ENCODE measurements at regions not wholly inside any gene's neighbourhood (a gene's known extent, or its start where the extent isn't known, plus 50 kb on each side); places are given as distances from the start of the nearest gene placed in this dataset.

GRCh38 chr13:112182846-112183531, 116.0 kb downstream of the SOX1 start:
- H3K36me3 ChIP-seq (ENCODE audit: insufficient read depth, low read length): no peaks in the 10 kb centered on the region
- DNase-seq (ENCODE audit: low read depth) (no peak), FAIRE-seq (no peak)
- H3K27ac Mint-ChIP-seq (ENCODE audit: unreplicated experiment): no peak overlapping the region
- no peak overlapping the region for H3K4me2 ChIP-seq (ENCODE audit: low read length)
- no peak overlapping the region for H2AFZ ChIP-seq (ENCODE audit: low read depth, low read length)
- peaks cover 7% of the 10 kb centered on the region for H3K9me3 Mint-ChIP-seq (ENCODE audit: unreplicated experiment)
- H3K4me1 ChIP-seq (ENCODE audit: insufficient read depth, low read length): no peaks in the 10 kb centered on the region
- no peak overlapping the region for H3K4me3 Mint-ChIP-seq (ENCODE audit: unreplicated experiment)
- H3K27ac ChIP-seq (ENCODE audit: low read depth, low read length): no peak overlapping the region
- peaks cover 11% of the 10 kb centered on the region for H3K9me3 ChIP-seq (ENCODE audit: insufficient read depth, low read depth, low read length)
- no peaks in the 10 kb centered on the region for H3K79me2 ChIP-seq (ENCODE audit: insufficient read depth, low read length)
- no peaks in the 10 kb centered on the region for H3K27me3 ChIP-seq (ENCODE audit: insufficient read depth, low read length)
- H3K27me3 Mint-ChIP-seq (ENCODE audit: low read depth, unreplicated experiment): peaks cover 70% of the 10 kb centered on the region
- no peak overlapping the region for H3K4me3 ChIP-seq (ENCODE audit: insufficient read depth, low read depth, low read length)
- H4K20me1 ChIP-seq (ENCODE audit: insufficient read depth, low read length): no peaks in the 10 kb centered on the region
- TF ChIP-seq EZH2 (IDR thresholded peaks at IDR 0.05; ENCODE audit: insufficient read depth, low read length): no peak
- TF ChIP-seq CTCF (IDR thresholded peaks at IDR 0.05; ENCODE audit: insufficient read depth, low read depth, low read length): no peak
- H3K4me1 Mint-ChIP-seq (ENCODE audit: low read depth, unreplicated experiment): no peaks in the 10 kb centered on the region
- no peak overlapping the region for H3K9ac ChIP-seq (ENCODE audit: low read length)
- H3K36me3 Mint-ChIP-seq (ENCODE audit: low read depth, unreplicated experiment): peaks cover 1% of the 10 kb centered on the region

GRCh38 chr13:112183532-112184090, 116.7 kb downstream of the SOX1 start:
- no peaks in the 10 kb centered on the region for H3K4me1 ChIP-seq (ENCODE audit: insufficient read depth, low read length)
- Mint-ChIP-seq H3K27me3 (ENCODE audit: low read depth, unreplicated experiment) (peaks cover 73% of the 10 kb centered on the region), H3K27ac (ENCODE audit: unreplicated experiment) (no peak overlapping the region), H3K36me3 (ENCODE audit: low read depth, unreplicated experiment) (peaks cover 1% of the 10 kb centered on the region), H3K4me3 (ENCODE audit: unreplicated experiment) (no peak overlapping the region), H3K4me1 (ENCODE audit: low read depth, unreplicated experiment) (no peaks in the 10 kb centered on the region), H3K9me3 (ENCODE audit: unreplicated experiment) (peaks cover 7% of the 10 kb centered on the region)
- peaks cover 13% of the 10 kb centered on the region for H3K9me3 ChIP-seq (ENCODE audit: insufficient read depth, low read depth, low read length)
- H3K4me3 ChIP-seq (ENCODE audit: insufficient read depth, low read depth, low read length): no peak overlapping the region
- no peaks in the 10 kb centered on the region for H3K36me3 ChIP-seq (ENCODE audit: insufficient read depth, low read length)
- DNase-seq (ENCODE audit: low read depth) (no peak), FAIRE-seq (no peak)
- no peak overlapping the region for H3K9ac ChIP-seq (ENCODE audit: low read length)
- TF ChIP-seq CTCF (IDR thresholded peaks at IDR 0.05; ENCODE audit: insufficient read depth, low read depth, low read length) (no peak), EZH2 (IDR thresholded peaks at IDR 0.05; ENCODE audit: insufficient read depth, low read length) (no peak)
- no peaks in the 10 kb centered on the region for H3K27me3 ChIP-seq (ENCODE audit: insufficient read depth, low read length)
- H3K27ac ChIP-seq (ENCODE audit: low read depth, low read length): no peak overlapping the region
- H3K4me2 ChIP-seq (ENCODE audit: low read length): no peak overlapping the region
- no peak overlapping the region for H2AFZ ChIP-seq (ENCODE audit: low read depth, low read length)
- H4K20me1 ChIP-seq (ENCODE audit: insufficient read depth, low read length): no peaks in the 10 kb centered on the region
- no peaks in the 10 kb centered on the region for H3K79me2 ChIP-seq (ENCODE audit: insufficient read depth, low read length)

GRCh38 chr13:112184261-112184660, 117.3 kb downstream of the SOX1 start:
- no peaks in the 10 kb centered on the region for H3K4me1 ChIP-seq (ENCODE audit: insufficient read depth, low read length)
- H3K27me3 ChIP-seq (ENCODE audit: insufficient read depth, low read length): no peaks in the 10 kb centered on the region
- no peak overlapping the region for H3K4me2 ChIP-seq (ENCODE audit: low read length)
- H4K20me1 ChIP-seq (ENCODE audit: insufficient read depth, low read length): no peaks in the 10 kb centered on the region
- no peaks in the 10 kb centered on the region for H3K79me2 ChIP-seq (ENCODE audit: insufficient read depth, low read length)
- H3K9me3 ChIP-seq (ENCODE audit: insufficient read depth, low read depth, low read length): peaks cover 11% of the 10 kb centered on the region
- Mint-ChIP-seq H3K4me3 (ENCODE audit: unreplicated experiment) (no peak overlapping the region), H3K36me3 (ENCODE audit: low read depth, unreplicated experiment) (peaks cover 1% of the 10 kb centered on the region), H3K4me1 (ENCODE audit: low read depth, unreplicated experiment) (no peaks in the 10 kb centered on the region), H3K27ac (ENCODE audit: unreplicated experiment) (no peak overlapping the region), H3K27me3 (ENCODE audit: low read depth, unreplicated experiment) (peaks cover 71% of the 10 kb centered on the region), H3K9me3 (ENCODE audit: unreplicated experiment) (peaks cover 6% of the 10 kb centered on the region)
- H3K36me3 ChIP-seq (ENCODE audit: insufficient read depth, low read length): no peaks in the 10 kb centered on the region
- no peak overlapping the region for H2AFZ ChIP-seq (ENCODE audit: low read depth, low read length)
- no peak overlapping the region for H3K4me3 ChIP-seq (ENCODE audit: insufficient read depth, low read depth, low read length)
- FAIRE-seq (no peak), DNase-seq (ENCODE audit: low read depth) (no peak)
- no peak overlapping the region for H3K27ac ChIP-seq (ENCODE audit: low read depth, low read length)
- no peak overlapping the region for H3K9ac ChIP-seq (ENCODE audit: low read length)
- no peak for TF ChIP-seq EZH2 (IDR thresholded peaks at IDR 0.05; ENCODE audit: insufficient read depth, low read length)
- no peak for TF ChIP-seq CTCF (IDR thresholded peaks at IDR 0.05; ENCODE audit: insufficient read depth, low read depth, low read length)

Data from astrocyte (in vitro differentiated cells and primary cell).